ENCODE measurements at regions not wholly inside any gene's neighbourhood (a gene's known extent, or its start where the extent isn't known, plus 50 kb on each side); places are given as distances from the start of the nearest gene placed in this dataset. TPM values are rescaled to one million over a fixed set of nuclear protein-coding genes. Genes with fewer than 3 reads are reported as not detected.

GRCh38 chr13:70191034-70191433 lies 82.8 kb upstream of the KLHL1 start:
- Histone ChIP-seq H3K27me3 (ENCODE audit: insufficient read depth, low read length) (no peaks in the 10 kb centered on the region), H3K36me3 (ENCODE audit: insufficient read depth, low read length) (no peaks in the 10 kb centered on the region), H2AFZ (ENCODE audit: low read length) (no peak overlapping the region), H3K4me1 (ENCODE audit: insufficient read depth, low read length) (no peaks in the 10 kb centered on the region), H3K27ac (ENCODE audit: low read depth, low read length) (no peak overlapping the region), H4K20me1 (ENCODE audit: insufficient read depth, low read length) (no peaks in the 10 kb centered on the region), H3K79me2 (ENCODE audit: insufficient read depth, low read length) (no peaks in the 10 kb centered on the region), H3K4me2 (ENCODE audit: insufficient read depth, low read length) (no peak overlapping the region), H3K9me3 (ENCODE audit: low read depth, low read length) (no peaks in the 10 kb centered on the region), H3K4me3 (ENCODE audit: insufficient read depth, low read length) (no peak overlapping the region)
- no peak for DNase-seq (ENCODE audit: insufficient read length, low spot score, missing footprints)
- TF ChIP-seq CTCF (IDR thresholded peaks at IDR 0.05; ENCODE audit: extremely low read depth, low read depth, low read length): no peak

- no peaks in the 10 kb centered on the region for H3K36me3 ChIP-seq (ENCODE audit: insufficient read depth, low read length)
- no peak overlapping the region for H2AFZ ChIP-seq (ENCODE audit: low read length)
- H4K20me1 ChIP-seq (ENCODE audit: insufficient read depth, low read length): no peaks in the 10 kb centered on the region
- H3K27ac ChIP-seq (ENCODE audit: low read depth, low read length): no peak overlapping the region
- no peaks in the 10 kb centered on the region for H3K79me2 ChIP-seq (ENCODE audit: insufficient read depth, low read length)
- H3K27me3 ChIP-seq (ENCODE audit: insufficient read depth, low read length): no peaks in the 10 kb centered on the region
- DNase-seq (ENCODE audit: insufficient read length, low spot score, missing footprints): no peak
- no peaks in the 10 kb centered on the region for H3K4me1 ChIP-seq (ENCODE audit: insufficient read depth, low read length)
- H3K9me3 ChIP-seq (ENCODE audit: low read depth, low read length): no peaks in the 10 kb centered on the region
- H3K4me2 ChIP-seq (ENCODE audit: insufficient read depth, low read length): no peak overlapping the region
- H3K4me3 ChIP-seq (ENCODE audit: insufficient read depth, low read length): no peak overlapping the region
- TF ChIP-seq CTCF (IDR thresholded peaks at IDR 0.05; ENCODE audit: extremely low read depth, low read depth, low read length): no peak
Observed at GRCh38 chr13:70189981-70190380, 81.7 kb upstream of the KLHL1 start.

GRCh38 chr13:70188567-70188966 lies 80.3 kb upstream of the KLHL1 start:
- no peaks in the 10 kb centered on the region for H4K20me1 ChIP-seq (ENCODE audit: insufficient read depth, low read length)
- H3K27ac ChIP-seq (ENCODE audit: low read depth, low read length): no peak overlapping the region
- no peaks in the 10 kb centered on the region for H3K9me3 ChIP-seq (ENCODE audit: low read depth, low read length)
- no peak for DNase-seq (ENCODE audit: insufficient read length, low spot score, missing footprints)
- no peaks in the 10 kb centered on the region for H3K4me1 ChIP-seq (ENCODE audit: insufficient read depth, low read length)
- no peaks in the 10 kb centered on the region for H3K36me3 ChIP-seq (ENCODE audit: insufficient read depth, low read length)
- H2AFZ ChIP-seq (ENCODE audit: low read length): no peak overlapping the region
- TF ChIP-seq CTCF (IDR thresholded peaks at IDR 0.05; ENCODE audit: extremely low read depth, low read depth, low read length): no peak
- no peak overlapping the region for H3K4me2 ChIP-seq (ENCODE audit: insufficient read depth, low read length)
- H3K27me3 ChIP-seq (ENCODE audit: insufficient read depth, low read length): no peaks in the 10 kb centered on the region
- H3K79me2 ChIP-seq (ENCODE audit: insufficient read depth, low read length): no peaks in the 10 kb centered on the region
- no peak overlapping the region for H3K4me3 ChIP-seq (ENCODE audit: insufficient read depth, low read length)

DNA sequence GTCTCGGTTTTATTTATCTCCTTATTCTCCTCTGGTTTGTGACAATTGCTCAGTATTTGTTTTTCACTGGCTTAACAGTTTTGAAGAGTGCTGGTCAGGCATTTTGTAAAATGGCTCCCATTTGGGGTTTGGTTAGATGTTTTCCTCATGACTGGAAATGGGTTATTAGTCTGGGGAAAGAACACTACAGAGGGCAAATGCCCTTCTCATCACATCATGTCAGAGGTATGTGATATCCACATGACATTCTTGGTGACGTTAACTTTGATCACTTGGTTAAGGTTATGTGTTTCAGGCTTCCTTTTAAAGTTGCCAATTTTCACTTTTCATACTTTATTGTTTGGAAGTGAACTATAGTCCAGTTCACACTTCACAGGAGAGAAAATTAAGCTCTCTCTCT lies 74.8 kb upstream of the KLHL1 start:
- TF ChIP-seq CTCF (IDR thresholded peaks at IDR 0.05; ENCODE audit: extremely low read depth, low read depth, low read length): no peak
- Histone ChIP-seq H3K27ac (ENCODE audit: low read depth, low read length) (no peak overlapping the region), H3K4me3 (ENCODE audit: insufficient read depth, low read length) (no peak overlapping the region), H3K27me3 (ENCODE audit: insufficient read depth, low read length) (no peaks in the 10 kb centered on the region), H3K4me1 (ENCODE audit: insufficient read depth, low read length) (no peaks in the 10 kb centered on the region), H3K9me3 (ENCODE audit: low read depth, low read length) (no peaks in the 10 kb centered on the region), H3K4me2 (ENCODE audit: insufficient read depth, low read length) (no peak overlapping the region), H2AFZ (ENCODE audit: low read length) (no peak overlapping the region), H3K79me2 (ENCODE audit: insufficient read depth, low read length) (no peaks in the 10 kb centered on the region), H4K20me1 (ENCODE audit: insufficient read depth, low read length) (no peaks in the 10 kb centered on the region), H3K36me3 (ENCODE audit: insufficient read depth, low read length) (no peaks in the 10 kb centered on the region)
- no peak for DNase-seq (ENCODE audit: insufficient read length, low spot score, missing footprints)

Small RNA genes in the stretch of these regions (small RNA-seq; reads per million reads assigned to genes)
- gene AL445264.1 (not detected), gene RNU6-54P (not detected)

Data from osteoblast (primary cell).